HepG2 (cell line): ENCODE measurements at regions not wholly inside any gene's neighbourhood (a gene's known extent, or its start where the extent isn't known, plus 50 kb on each side); places are given as distances from the start of the nearest gene placed in this dataset.
A peak's percentile ranks its signal among the peaks of the same experiment; 100 is the strongest.

Source experiments
- ATAC-seq: fragments of 200-7000 bp; cut with Tn5 transposase; 3 replicates; pipeline ENCODE4 v1.9.1; 2020; ENCODE audit warnings: mild to moderate bottlenecking, moderate library complexity
- BruUV-seq: library from RNA; stranded (reverse); fragments of 400-500 nt; replicated peaks from 2 replicates; lab custom pipeline; 2021; lab: Mats Ljungman, UMichigan
- CTCF ChIA-PET: fragments of 300-600 bp; formaldehyde crosslinking; extraction: SDS; loops from one replicate; lab custom pipeline; 2021; ENCODE audit warnings: low total read pairs, inconsistent platforms, low intra/inter-chr PET ratio; lab: Yijun Ruan, JAX
- POLR2A ChIA-PET: fragments of 350-600 bp; sonication (Branson Sonifier 250); formaldehyde crosslinking; loops from one replicate; lab custom pipeline; 2020; ENCODE audit warnings: antibody characterized with exemption, inconsistent platforms; lab: Yijun Ruan, JAX
- DNase-seq: peaks from one replicate; pipeline ENCODE4 v3.0.0-alpha.2; 2015; ENCODE audit warnings: low spot score
- FAIRE-seq: peaks from 3 replicates; lab custom pipeline; 2011; peaks lifted over from hg19 to GRCh38; lab: Jason Lieb, UNC
- H2AFZ ChIP-seq: one replicate; pipeline ENCODE4 v1.6.1; 2011; ENCODE audit warnings: low read length, inconsistent platforms
- H3K27ac ChIP-seq: fragments of 300-600 bp; 3 replicates; pipeline ENCODE4 v1.8.0; 2011; ENCODE audit warnings: mixed run types, mild to moderate bottlenecking, mixed read lengths, low read length, inconsistent platforms; ENCODE audit not compliant: insufficient read depth; ENCODE audit errors: extremely low read length
- H3K27me3 ChIP-seq, 2 experiments: fragments of 200-600 bp in 1 of 2; 2 replicates in 1 of 2; 3 replicates in 1 of 2; pipeline versions ENCODE4 v1.6.0 to v1.8.0; 2011; ENCODE audit warnings: low read length in 2 of 2, mild to moderate bottlenecking in 2 of 2, moderate library complexity in 2 of 2, inconsistent platforms in 1 of 2; ENCODE audit not compliant: insufficient read depth in 2 of 2, control insufficient read depth in 1 of 2
- H3K36me3 ChIP-seq, 2 experiments: fragments of 200-600 bp in 1 of 2; replicated peaks in 1 of 2; 2 replicates in 1 of 2; 3 replicates in 1 of 2; pipeline versions ENCODE4 v1.5.1 to v1.8.0; 2011; ENCODE audit warnings: low read length in 2 of 2, inconsistent platforms in 1 of 2; ENCODE audit not compliant: insufficient read depth in 2 of 2, control insufficient read depth in 1 of 2
- H3K4me1 ChIP-seq: 2 replicates; pipeline ENCODE4 v1.5.1; 2012; ENCODE audit warnings: low read length, inconsistent platforms; ENCODE audit not compliant: insufficient read depth
- H3K4me2 ChIP-seq: 2 replicates; pipeline ENCODE4 v1.6.0; 2011; ENCODE audit warnings: low read depth, low read length, inconsistent platforms
- H3K4me3 ChIP-seq, 3 experiments: fragments of 200-600 bp in 1 of 3; sonication (generic), shearing (Covaris generic) in 1 of 3; replicated peaks in 1 of 3; 2 replicates each; pipeline ENCODE4 v1.5.1; 2011 to 2016; ENCODE audit warnings: low read length in 3 of 3, inconsistent platforms in 2 of 3, low read depth in 2 of 3, mild to moderate bottlenecking in 2 of 3, control low read depth in 1 of 3, mixed read lengths in 1 of 3; ENCODE audit not compliant: insufficient read depth in 1 of 3
- H3K79me2 ChIP-seq: one replicate; pipeline ENCODE4 v1.6.1; 2011; ENCODE audit warnings: low read length, inconsistent platforms; ENCODE audit not compliant: insufficient read depth
- H3K9ac ChIP-seq: 2 replicates; pipeline ENCODE4 v1.6.0; 2011; ENCODE audit warnings: mild to moderate bottlenecking, low read depth, low read length, inconsistent platforms; ENCODE audit not compliant: insufficient read depth
- H3K9me3 ChIP-seq: 2 replicates; pipeline ENCODE4 v1.5.1; 2012; ENCODE audit warnings: mild to moderate bottlenecking, low read length
- H4K20me1 ChIP-seq: 2 replicates; pipeline ENCODE4 v1.6.0; 2011; ENCODE audit warnings: inconsistent platforms, mild to moderate bottlenecking, low read length, moderate library complexity; ENCODE audit not compliant: insufficient read depth
- ATF6 ChIP-seq: sonication (generic); formaldehyde crosslinking; conservative IDR thresholded peaks from 2 replicates; pipeline ENCODE4 v1.4.0; 2020; ENCODE audit warnings: missing genetic modification reagents
- ATRX ChIP-seq: sonication (generic); formaldehyde crosslinking; IDR thresholded peaks from 2 replicates; pipeline ENCODE4 v1.4.0; 2020; ENCODE audit warnings: missing genetic modification reagents, borderline replicate concordance
- BCL3 ChIP-seq: sonication (generic); formaldehyde crosslinking; IDR thresholded peaks from 2 replicates; pipeline ENCODE4 v1.5.1; 2020; ENCODE audit warnings: mild to moderate bottlenecking, missing genetic modification reagents, moderate library complexity
- DMAP1 ChIP-seq: IDR thresholded peaks from 2 replicates; pipeline ENCODE4 v1.6.1; 2016
- DNMT3B ChIP-seq: conservative IDR thresholded peaks from 2 replicates; pipeline ENCODE4 v1.6.1; 2016; ENCODE audit warnings: missing biosample characterization, control low read depth
- HIVEP1 ChIP-seq: sonication (generic); formaldehyde crosslinking; IDR thresholded peaks from 2 replicates; pipeline ENCODE4 v1.4.0; 2020; ENCODE audit warnings: mild to moderate bottlenecking, missing genetic modification reagents
- IKZF1 ChIP-seq: fragments of 450-650 bp; IDR thresholded peaks from 2 replicates; pipeline ENCODE4 v1.7.1; 2016
- MEF2D ChIP-seq: sonication (generic); formaldehyde crosslinking; IDR thresholded peaks from 2 replicates; pipeline ENCODE4 v1.5.1; 2020; ENCODE audit warnings: mild to moderate bottlenecking, missing genetic modification reagents
- MLLT10 ChIP-seq: sonication (generic); formaldehyde crosslinking; IDR thresholded peaks from 2 replicates; pipeline ENCODE4 v1.4.0; 2020; ENCODE audit warnings: missing genetic modification reagents
- MYPOP ChIP-seq: sonication (generic); formaldehyde crosslinking; IDR thresholded peaks from 2 replicates; pipeline ENCODE4 v1.8.1; 2023; ENCODE audit warnings: mild to moderate bottlenecking, moderate library complexity, missing genetic modification reagents
- NONO ChIP-seq, 2 experiments: fragments of 450-650 bp in 1 of 2; sonication (generic) in 1 of 2; formaldehyde crosslinking in 1 of 2; IDR thresholded peaks in 1 of 2; conservative IDR thresholded peaks in 1 of 2; 2 replicates each; pipeline versions ENCODE4 v1.6.1 to v1.8.0; 2017 to 2022; ENCODE audit warnings: mild to moderate bottlenecking in 1 of 2, missing genetic modification reagents in 1 of 2, moderate library complexity in 1 of 2
- NR1H2 ChIP-seq: sonication (generic); formaldehyde crosslinking; IDR thresholded peaks from 2 replicates; pipeline ENCODE4 v1.8.1; 2022; ENCODE audit warnings: low read depth, missing genetic modification reagents, borderline replicate concordance
- PCBP1 ChIP-seq: fragments of 200-400 bp; formaldehyde crosslinking; IDR thresholded peaks from 2 replicates; pipeline ENCODE4 v1.6.1; 2017; ENCODE audit warnings: mild to moderate bottlenecking, low read depth, low read length, borderline replicate concordance
- TCF7L2 ChIP-seq: IDR thresholded peaks from 2 replicates; pipeline ENCODE4 v1.6.1; 2011; ENCODE audit warnings: mild to moderate bottlenecking, low read depth, low read length, moderate library complexity
- ZFP91 ChIP-seq: sonication (generic); formaldehyde crosslinking; IDR thresholded peaks from 2 replicates; pipeline ENCODE4 v1.9.0; 2022; ENCODE audit warnings: missing genetic modification reagents, mild to moderate bottlenecking, borderline replicate concordance
- ZNF274 ChIP-seq: sonication (generic); formaldehyde crosslinking; IDR thresholded peaks from 2 replicates; pipeline ENCODE4 v1.5.1; 2020; ENCODE audit warnings: mild to moderate bottlenecking, missing genetic modification reagents
- ZNF350 ChIP-seq: sonication (generic); formaldehyde crosslinking; IDR thresholded peaks from 2 replicates; pipeline ENCODE4 v1.4.0; 2020; ENCODE audit warnings: mild to moderate bottlenecking, low read depth, missing genetic modification reagents, borderline replicate concordance
- ZNF430 ChIP-seq: sonication (generic); formaldehyde crosslinking; IDR thresholded peaks from 2 replicates; pipeline ENCODE4 v1.9.0; 2021; ENCODE audit warnings: mild to moderate bottlenecking, missing genetic modification reagents
- ZNF432 ChIP-seq: sonication (generic); formaldehyde crosslinking; IDR thresholded peaks from 2 replicates; pipeline ENCODE4 v1.5.0; 2020; ENCODE audit warnings: missing genetic modification reagents, mild to moderate bottlenecking, borderline replicate concordance
- ZNF605 ChIP-seq: sonication (generic); formaldehyde crosslinking; IDR thresholded peaks from 2 replicates; pipeline ENCODE4 v1.8.0; 2022; ENCODE audit warnings: mild to moderate bottlenecking, missing genetic modification reagents
- WGBS: methylation state at CpG from one replicate; pipeline ENCODE4 v1.1.6; 2017; ENCODE audit warnings: low lambda C conversion rate; 5-methylcytosine and 5-hydroxymethylcytosine counted together
- in situ Hi-C: cut with HindIII; loops from 2 replicates; pipeline ENCODE4 v1.10.0; 2017; ENCODE audit warnings: low pct_unique_long_range_greater_than_20kb; ENCODE audit not compliant: extremely low pct_ligation_motif_present
- intact Hi-C: fragments of 100-400 bp; cut with micrococcal nuclease; formaldehyde crosslinking; loops from one replicate; pipeline ENCODE4 v1.10.0; 2022; ENCODE audit not compliant: unreplicated experiment

GRCh38 chr6:147641511-147641910, 133.0 kb downstream of the SAMD5 start:
- in situ Hi-C loops (no loop called here), intact Hi-C loops (no loop called here)
- CTCF ChIA-PET = no interaction called here
- no peak overlapping the region for H3K27ac ChIP-seq
- H2AFZ ChIP-seq = no peak overlapping the region
- H3K27me3 ChIP-seq = peaks cover 0 to 9% of the 10 kb centered on the region in 2 experiments; a peak in 1 of 5 replicates
- no peak for TF ChIP-seq ZFP91 (CRISPR knock-in tag)
- no peak for TF ChIP-seq NONO (IDR thresholded peaks at IDR 0.05)
- TF ChIP-seq NONO (CRISPR knock-in tag; conservative IDR thresholded peaks at IDR 0.05) = no peak
- no peak for TF ChIP-seq IKZF1
- TF ChIP-seq ZNF605 (CRISPR knock-in tag) = no peak
- no peak for TF ChIP-seq NR1H2 (CRISPR knock-in tag)
- no peak for TF ChIP-seq DMAP1 (CRISPR knock-in tag)
- no peak for TF ChIP-seq MEF2D (CRISPR knock-in tag)
- TF ChIP-seq MLLT10 (CRISPR knock-in tag) = no peak
- no peak for TF ChIP-seq ZNF432 (CRISPR knock-in tag)
- no peak for TF ChIP-seq ATF6 (CRISPR knock-in tag)
- no peak for TF ChIP-seq TCF7L2
- no peak for TF ChIP-seq BCL3 (CRISPR knock-in tag)
- no peak for TF ChIP-seq PCBP1
- no peak for TF ChIP-seq ATRX (CRISPR knock-in tag)
- no peak for TF ChIP-seq ZNF274
- no peak for TF ChIP-seq ZNF350
- no peak for TF ChIP-seq DNMT3B
- no peak for TF ChIP-seq HIVEP1
- TF ChIP-seq MYPOP (CRISPR knock-in tag) = no peak
- no peak for TF ChIP-seq ZNF430
- no peaks in the 10 kb centered on the region for H3K9me3 ChIP-seq
- H3K79me2 ChIP-seq = no peaks in the 10 kb centered on the region
- H3K9ac ChIP-seq = no peak overlapping the region
- WGBS = 19% methylated on average over 3 of the region's 3 CpGs
- no peak for DNase-seq
- no peak overlapping the region for H3K4me3 ChIP-seq
- H3K4me1 ChIP-seq = no peaks in the 10 kb centered on the region
- FAIRE-seq = peak; percentile 12
- ATAC-seq = no peak
- POLR2A ChIA-PET = no interaction called here
- H3K4me2 ChIP-seq = no peak overlapping the region
- BruUV-seq = no TSS peak
- no peaks in the 10 kb centered on the region for H3K36me3 ChIP-seq
- no peaks in the 10 kb centered on the region for H4K20me1 ChIP-seq
